Osteoblast (primary cell): ENCODE measurements at regions not wholly inside any gene's neighbourhood (a gene's known extent, or its start where the extent isn't known, plus 50 kb on each side); places are given as distances from the start of the nearest gene placed in this dataset.

ENCODE experiments used
- DNase-seq: peaks from one replicate; pipeline ENCODE4 v3.0.0; 2011; ENCODE audit warnings: low spot score, mixed read lengths; ENCODE audit not compliant: insufficient read length; ENCODE audit errors: missing footprints
- H2AFZ ChIP-seq: 2 replicates; pipeline ENCODE4 v1.6.0; 2011; ENCODE audit warnings: mild to moderate bottlenecking, low read length
- H3K27ac ChIP-seq: 2 replicates; pipeline ENCODE4 v1.5.1; 2011; ENCODE audit warnings: mild to moderate bottlenecking, low read depth, low read length, moderate library complexity
- H3K27me3 ChIP-seq: 2 replicates; pipeline ENCODE4 v1.6.0; 2012; ENCODE audit warnings: mild to moderate bottlenecking, control low read depth, inconsistent platforms, low read length, moderate library complexity; ENCODE audit not compliant: insufficient read depth
- H3K36me3 ChIP-seq: 2 replicates; pipeline ENCODE4 v1.5.1; 2011; ENCODE audit warnings: mild to moderate bottlenecking, low read length, control low read depth, moderate library complexity; ENCODE audit not compliant: insufficient read depth
- H3K4me1 ChIP-seq: 2 replicates; pipeline ENCODE4 v1.5.1; 2011; ENCODE audit warnings: mild to moderate bottlenecking, low read length, control low read depth, moderate library complexity; ENCODE audit not compliant: insufficient read depth
- H3K4me2 ChIP-seq: 2 replicates; pipeline ENCODE4 v1.6.0; 2011; ENCODE audit warnings: mild to moderate bottlenecking, low read length; ENCODE audit not compliant: insufficient read depth
- H3K4me3 ChIP-seq: fragments of 200-600 bp; sonication (generic); 3 replicates; pipeline ENCODE4 v1.5.1; 2012; ENCODE audit warnings: mild to moderate bottlenecking, low read length, inconsistent platforms; ENCODE audit not compliant: insufficient read depth
- H3K79me2 ChIP-seq: 2 replicates; pipeline ENCODE4 v1.6.0; 2012; ENCODE audit warnings: mild to moderate bottlenecking, low read length, control low read depth, inconsistent platforms; ENCODE audit not compliant: insufficient read depth
- H3K9me3 ChIP-seq: 2 replicates; pipeline ENCODE4 v1.5.1; 2011; ENCODE audit warnings: low read depth, low read length, control low read depth
- H4K20me1 ChIP-seq: 2 replicates; pipeline ENCODE4 v1.6.0; 2012; ENCODE audit warnings: mild to moderate bottlenecking, low read length, control low read depth; ENCODE audit not compliant: insufficient read depth
- CTCF ChIP-seq: IDR thresholded peaks from 2 replicates; pipeline ENCODE4 v1.5.1; 2011; ENCODE audit warnings: mild to moderate bottlenecking, low read depth, low read length, moderate library complexity; ENCODE audit errors: extremely low read depth

GRCh38 chr10:58459069-58459468 lies 53.6 kb upstream of the BICC1 start:
- Histone ChIP-seq H3K79me2 (no peaks in the 10 kb centered on the region), H3K4me2 (peak overlapping the region; percentile 74), H3K4me1 (peaks cover 22% of the 10 kb centered on the region), H2AFZ (no peak overlapping the region), H3K27ac (peak overlapping the region; percentile 89), H4K20me1 (no peaks in the 10 kb centered on the region), H3K27me3 (no peaks in the 10 kb centered on the region), H3K4me3 (no peak overlapping the region), H3K36me3 (no peaks in the 10 kb centered on the region), H3K9me3 (no peaks in the 10 kb centered on the region)
- TF ChIP-seq CTCF: no peak
- DNase-seq: no peak

- H3K9me3 ChIP-seq: no peaks in the 10 kb centered on the region
- H3K79me2 ChIP-seq: no peaks in the 10 kb centered on the region
- no peak overlapping the region for H3K4me3 ChIP-seq
- no peak for TF ChIP-seq CTCF
- no peak overlapping the region for H3K27ac ChIP-seq
- no peak overlapping the region for H3K4me2 ChIP-seq
- peaks cover 22% of the 10 kb centered on the region for H3K4me1 ChIP-seq
- no peaks in the 10 kb centered on the region for H3K36me3 ChIP-seq
- H2AFZ ChIP-seq: no peak overlapping the region
- no peaks in the 10 kb centered on the region for H4K20me1 ChIP-seq
- no peak for DNase-seq
- H3K27me3 ChIP-seq: no peaks in the 10 kb centered on the region
Observed at GRCh38 chr10:58460157-58460556, 52.5 kb upstream of the BICC1 start.

GRCh38 chr10:58462863-58463507 lies 49.7 kb upstream of the BICC1 start:
- TF ChIP-seq CTCF: no peak
- Histone ChIP-seq H3K4me2 (no peak overlapping the region), H3K27me3 (no peaks in the 10 kb centered on the region), H3K36me3 (no peaks in the 10 kb centered on the region), H3K79me2 (no peaks in the 10 kb centered on the region), H3K9me3 (no peaks in the 10 kb centered on the region), H4K20me1 (no peaks in the 10 kb centered on the region), H3K4me3 (no peak overlapping the region), H3K27ac (no peak overlapping the region), H2AFZ (no peak overlapping the region), H3K4me1 (peaks cover 22% of the 10 kb centered on the region)
- DNase-seq: no peak
